GM21825 (cell line): ENCODE measurements at regions not wholly inside any gene's neighbourhood (a gene's known extent, or its start where the extent isn't known, plus 50 kb on each side); places are given as distances from the start of the nearest gene placed in this dataset.

ENCODE experiments used
- ATAC-seq: cut with Tn5 transposase; IDR thresholded peaks from one replicate; pipeline ENCODE4 v1.9.1; 2021; ENCODE audit warnings: mild to moderate bottlenecking, moderate library complexity; ENCODE audit not compliant: unreplicated experiment

- ATAC-seq: no peak
Measured at GRCh38 chr5:147162740-147163139, 72.1 kb upstream of the STK32A start.

- no peak for ATAC-seq
Measured at GRCh38 chr5:147167529-147167928, 67.3 kb upstream of the STK32A start.

GRCh38 chr5:147168578-147169327 lies 66.1 kb upstream of the STK32A start:
- ATAC-seq: no peak

GRCh38 chr5:147169399-147169798 lies 65.4 kb upstream of the STK32A start:
- peak; percentile 71 for ATAC-seq

GRCh38 chr5:147169901-147170300 lies 64.9 kb upstream of the STK32A start:
- ATAC-seq: no peak

GRCh38 chr5:147170603-147171002 lies 64.2 kb upstream of the STK32A start:
- peak; percentile 62 for ATAC-seq

GRCh38 chr5:147174671-147175265 lies 60.1 kb upstream of the STK32A start:
- no peak for ATAC-seq

- ATAC-seq: no peak
Measured at GRCh38 chr5:147175516-147176097, 59.2 kb upstream of the STK32A start.

- no peak for ATAC-seq
Measured at GRCh38 chr5:147176422-147176821, 58.4 kb upstream of the STK32A start.

- no peak for ATAC-seq
Measured at GRCh38 chr5:147177125-147177840, 57.5 kb upstream of the STK32A start.

GRCh38 chr5:147179562-147180147 lies 55.2 kb upstream of the STK32A start:
- no peak for ATAC-seq

GRCh38 chr5:147180751-147181150 lies 54.1 kb upstream of the STK32A start:
- no peak for ATAC-seq
